GM18870 (cell line): ENCODE measurements at regions not wholly inside any gene's neighbourhood (a gene's known extent, or its start where the extent isn't known, plus 50 kb on each side); places are given as distances from the start of the nearest gene placed in this dataset.

Source experiments
- ATAC-seq: cut with Tn5 transposase; IDR thresholded peaks from one replicate; pipeline ENCODE4 v1.9.1; 2021; ENCODE audit warnings: moderate library complexity; ENCODE audit not compliant: unreplicated experiment

GRCh38 chr13:94968757-94969086 is 256.4 kb upstream of the SOX21 start:
- no peak for ATAC-seq

- no peak for ATAC-seq
Measured at GRCh38 chr13:94968040-94968756, 255.9 kb upstream of the SOX21 start.

GRCh38 chr13:94967183-94968039 is 255.1 kb upstream of the SOX21 start:
- no peak for ATAC-seq

- ATAC-seq: no peak
Measured at GRCh38 chr13:94966422-94966955, 254.1 kb upstream of the SOX21 start.

DNA sequence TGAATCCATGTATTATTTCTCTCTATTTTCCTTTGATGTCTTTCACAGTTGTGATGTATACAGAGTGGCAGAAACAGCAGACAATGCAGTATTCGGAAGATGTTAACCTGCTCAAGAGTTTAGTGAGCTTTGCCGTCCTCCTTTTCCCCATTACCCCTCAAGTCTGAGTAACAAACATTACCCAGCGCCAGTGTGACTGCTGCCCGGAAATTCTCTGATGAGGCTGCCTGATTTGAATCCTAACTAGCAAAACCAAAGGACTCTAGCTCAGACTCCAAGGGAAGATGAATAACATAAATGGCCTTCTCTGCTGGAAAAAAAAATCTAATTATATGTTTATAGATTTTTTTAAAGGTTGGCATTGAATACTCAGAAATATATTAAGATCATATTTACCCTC is 247.3 kb upstream of the SOX21 start:
- no peak for ATAC-seq

DNA sequence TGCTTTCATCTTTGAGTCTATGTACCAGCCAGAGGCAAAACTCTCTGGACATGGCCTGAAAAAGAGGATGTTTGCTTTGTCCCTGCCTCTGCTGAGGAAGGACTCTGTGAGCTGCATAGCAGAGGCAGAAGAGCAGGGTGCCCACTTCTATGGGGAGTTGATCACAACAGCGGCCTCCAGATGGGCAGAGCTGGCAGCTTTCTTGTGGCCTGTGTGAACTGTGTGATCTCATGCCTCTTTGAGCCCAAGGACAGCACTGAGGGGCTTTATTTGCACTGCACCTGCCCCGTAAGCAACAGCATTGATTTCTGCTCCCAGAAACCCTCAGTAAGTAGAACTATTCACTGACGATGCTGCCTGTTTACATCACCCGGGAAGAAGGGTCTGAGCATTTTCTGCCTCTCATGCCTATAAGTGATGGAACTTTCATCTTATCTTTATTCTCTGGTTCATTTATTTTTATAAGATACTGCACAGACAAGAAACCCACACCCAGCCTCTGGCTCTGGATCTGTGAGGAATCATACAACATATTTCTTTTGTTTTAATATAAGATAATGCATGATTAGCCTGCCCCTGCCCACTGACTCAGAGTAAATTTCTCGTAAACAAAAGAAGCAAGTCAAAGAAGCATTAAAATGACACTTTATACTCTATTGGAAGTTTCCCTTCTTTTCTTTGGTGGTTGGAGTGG is 244.2 kb upstream of the SOX21 start:
- ATAC-seq: no peak

- ATAC-seq: no peak
Measured at GRCh38 chr13:94952787-94953186, 240.4 kb upstream of the SOX21 start.

- no peak for ATAC-seq
Measured at GRCh38 chr13:94950303-94950702, 238.0 kb upstream of the SOX21 start.

- no peak for ATAC-seq
Measured at GRCh38 chr13:94947965-94948371, 235.6 kb upstream of the SOX21 start.

GRCh38 chr13:94947392-94947791 is 235.0 kb upstream of the SOX21 start:
- ATAC-seq: no peak

- no peak for ATAC-seq
Measured at GRCh38 chr13:94946039-94946438, 233.7 kb upstream of the SOX21 start.

GRCh38 chr13:94938124-94938523 is 225.8 kb upstream of the SOX21 start:
- ATAC-seq: no peak

- ATAC-seq: no peak
Measured at GRCh38 chr13:94936633-94937032, 224.3 kb upstream of the SOX21 start.

- no peak for ATAC-seq
Measured at GRCh38 chr13:94933936-94934335, 221.6 kb upstream of the SOX21 start.

- no peak for ATAC-seq
Measured at GRCh38 chr13:94933230-94933751, 220.9 kb upstream of the SOX21 start.

GRCh38 chr13:94928127-94928775 is 215.9 kb upstream of the SOX21 start:
- no peak for ATAC-seq

DNA sequence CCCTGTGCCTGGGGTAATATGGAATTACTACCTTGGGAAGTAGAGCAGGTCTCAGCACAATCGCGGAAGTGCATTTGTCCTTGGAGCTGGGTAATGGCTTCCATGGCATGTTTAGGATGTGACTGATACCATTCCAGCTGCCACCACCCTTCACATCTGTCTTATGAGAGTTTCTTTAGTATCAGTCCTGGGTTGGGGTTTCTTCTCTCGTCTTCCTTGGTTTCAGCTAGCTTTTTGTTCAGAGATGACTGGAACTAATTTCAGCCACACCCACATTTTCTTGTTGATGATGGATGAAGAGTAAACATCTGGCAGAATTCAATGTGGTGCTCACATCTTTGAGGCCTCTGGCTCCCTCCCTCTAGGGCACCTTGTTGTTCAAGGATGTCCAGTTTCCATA is 212.9 kb upstream of the SOX21 start:
- no peak for ATAC-seq

GRCh38 chr13:94921181-94921580 is 208.8 kb upstream of the SOX21 start:
- no peak for ATAC-seq

- no peak for ATAC-seq
Measured at GRCh38 chr13:94920578-94920977, 208.2 kb upstream of the SOX21 start.

- no peak for ATAC-seq
Measured at GRCh38 chr13:94917824-94918223, 205.5 kb upstream of the SOX21 start.

DNA sequence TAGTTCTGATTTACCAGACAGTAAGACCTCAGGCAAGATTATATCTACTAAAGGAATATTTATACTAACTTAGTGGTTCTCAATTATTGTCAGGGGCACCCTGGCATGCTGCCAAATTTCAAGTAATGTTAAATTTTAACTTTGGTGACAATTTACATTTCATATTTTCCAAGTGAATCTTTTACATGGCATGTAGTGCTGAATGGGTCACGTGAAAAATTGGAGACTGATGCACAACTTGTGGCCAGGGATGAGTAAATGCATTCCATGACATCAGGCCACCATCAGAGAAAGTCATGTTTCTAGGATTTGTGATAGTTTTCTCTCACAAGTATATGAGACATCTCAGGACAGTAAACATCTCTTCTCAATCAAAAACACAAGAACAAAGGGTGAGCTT is 202.6 kb upstream of the SOX21 start:
- ATAC-seq: no peak
